HG02610 (cell line): ENCODE measurements at regions not wholly inside any gene's neighbourhood (a gene's known extent, or its start where the extent isn't known, plus 50 kb on each side); places are given as distances from the start of the nearest gene placed in this dataset.

ENCODE experiments used
- ATAC-seq: cut with Tn5 transposase; IDR thresholded peaks from one replicate; pipeline ENCODE4 v1.9.1; 2021; ENCODE audit warnings: mild to moderate bottlenecking, moderate library complexity; ENCODE audit not compliant: unreplicated experiment

- peak; percentile 98 for ATAC-seq
Measured at GRCh38 chr4:81648576-81649275, 177.0 kb upstream of the RASGEF1B start.

- ATAC-seq: no peak
Measured at GRCh38 chr4:81647388-81647787, 175.7 kb upstream of the RASGEF1B start.

- ATAC-seq: no peak
Measured at GRCh38 chr4:81642543-81642942, 170.8 kb upstream of the RASGEF1B start.

- ATAC-seq: no peak
Measured at GRCh38 chr4:81639248-81639647, 167.5 kb upstream of the RASGEF1B start.

- ATAC-seq: no peak
Measured at GRCh38 chr4:81638698-81639097, 167.0 kb upstream of the RASGEF1B start.

- peak; percentile 91 for ATAC-seq
Measured at GRCh38 chr4:81635739-81636138, 164.0 kb upstream of the RASGEF1B start.

GRCh38 chr4:81634766-81635549 is 163.3 kb upstream of the RASGEF1B start:
- no peak for ATAC-seq

- ATAC-seq: no peak
Measured at GRCh38 chr4:81634165-81634564, 162.5 kb upstream of the RASGEF1B start.

GRCh38 chr4:81632581-81633299 is 161.0 kb upstream of the RASGEF1B start:
- no peak for ATAC-seq

- peak; percentile 66 for ATAC-seq
Measured at GRCh38 chr4:81631958-81632441, 160.3 kb upstream of the RASGEF1B start.

GRCh38 chr4:81629366-81629765 is 157.7 kb upstream of the RASGEF1B start:
- ATAC-seq: no peak

- ATAC-seq: peak; percentile 72
Measured at GRCh38 chr4:81628489-81628888, 156.8 kb upstream of the RASGEF1B start.

GRCh38 chr4:81627590-81627989 is 155.9 kb upstream of the RASGEF1B start:
- no peak for ATAC-seq

- no peak for ATAC-seq
Measured at GRCh38 chr4:81626851-81627250, 155.1 kb upstream of the RASGEF1B start.

GRCh38 chr4:81625422-81626417 is 154.0 kb upstream of the RASGEF1B start:
- ATAC-seq: no peak

- ATAC-seq: no peak
Measured at GRCh38 chr4:81623434-81623833, 151.7 kb upstream of the RASGEF1B start.

- ATAC-seq: no peak
Measured at GRCh38 chr4:81622474-81623184, 150.9 kb upstream of the RASGEF1B start.

GRCh38 chr4:81622028-81622427 is 150.3 kb upstream of the RASGEF1B start:
- no peak for ATAC-seq

GRCh38 chr4:81621490-81621889 is 149.8 kb upstream of the RASGEF1B start:
- ATAC-seq: no peak

- no peak for ATAC-seq
Measured at GRCh38 chr4:81620442-81620841, 148.7 kb upstream of the RASGEF1B start.
